ENCODE measurements at regions not wholly inside any gene's neighbourhood (a gene's known extent, or its start where the extent isn't known, plus 50 kb on each side); places are given as distances from the start of the nearest gene placed in this dataset.

DNA sequence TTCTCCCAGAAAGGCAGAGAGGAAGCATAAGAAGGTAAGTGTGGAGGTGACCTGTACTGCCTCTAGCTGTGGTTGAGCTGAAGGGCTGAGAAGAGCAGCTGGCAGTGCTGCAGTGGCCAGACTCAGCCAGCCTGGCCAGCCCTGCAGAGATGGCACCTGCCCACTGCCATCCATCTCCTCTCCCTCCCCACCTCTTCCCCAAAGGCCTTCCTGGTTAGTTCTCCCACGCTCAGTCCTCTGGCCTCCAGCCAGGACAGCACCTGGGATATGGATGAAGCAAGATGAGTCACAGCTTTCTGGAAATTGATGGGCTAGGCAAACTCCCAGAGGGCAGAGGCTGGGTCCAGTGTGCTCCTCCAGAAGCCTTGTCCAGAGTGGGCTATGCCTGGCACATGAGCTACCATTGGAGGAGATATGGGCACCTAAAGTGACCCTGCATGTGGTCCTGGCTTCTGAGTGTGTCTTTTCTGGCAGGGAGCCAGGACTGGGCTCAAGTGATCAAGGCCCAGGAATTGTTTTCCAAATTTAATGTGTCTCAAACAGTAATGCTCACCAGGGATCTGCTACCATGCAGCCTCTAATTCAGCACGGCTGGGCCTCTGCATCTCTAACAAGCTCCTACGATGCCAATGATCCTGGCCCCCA, 81.0 kb upstream of the CACUL1 start:
- no peak for DNase-seq (ENCODE audit: low read depth in 3 of 3)

- DNase-seq (ENCODE audit: low read depth in 3 of 3): no peak
Observed at GRCh38 chr10:118838364-118838763, 83.6 kb upstream of the CACUL1 start.

DNA sequence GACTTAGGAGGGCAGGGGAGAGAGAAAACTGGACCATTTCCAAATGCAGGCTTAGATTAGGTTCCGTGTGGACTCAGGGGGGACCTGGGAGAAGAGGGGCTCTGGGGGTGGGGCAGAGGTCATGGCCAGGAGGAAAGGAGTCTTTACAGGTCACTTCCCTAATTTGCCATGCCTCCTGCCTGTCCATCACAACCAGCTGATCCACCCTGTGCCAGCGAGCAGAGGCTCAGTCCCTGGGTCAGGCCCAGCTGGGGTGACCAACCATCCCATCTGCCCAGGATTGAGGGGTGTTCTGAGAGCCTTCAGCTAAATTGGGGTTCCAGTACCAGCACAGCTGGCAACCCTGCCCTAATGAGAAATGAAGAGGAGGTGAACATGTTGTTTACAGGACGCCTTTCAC, 84.6 kb upstream of the CACUL1 start:
- no peak for DNase-seq (ENCODE audit: low read depth in 3 of 3)

GRCh38 chr10:118840071-118840775, 85.5 kb upstream of the CACUL1 start:
- peak; percentile 12 to 76 (median 14) for DNase-seq (ENCODE audit: low read depth in 3 of 3)

GRCh38 chr10:118840776-118841468, 86.2 kb upstream of the CACUL1 start:
- no peak for DNase-seq (ENCODE audit: low read depth in 3 of 3)

- DNase-seq (ENCODE audit: low read depth in 3 of 3): no peak
Observed at GRCh38 chr10:118841881-118842605, 87.3 kb upstream of the CACUL1 start.

GRCh38 chr10:118842843-118843624, 88.3 kb upstream of the CACUL1 start:
- no peak for DNase-seq (ENCODE audit: low read depth in 3 of 3)

DNA sequence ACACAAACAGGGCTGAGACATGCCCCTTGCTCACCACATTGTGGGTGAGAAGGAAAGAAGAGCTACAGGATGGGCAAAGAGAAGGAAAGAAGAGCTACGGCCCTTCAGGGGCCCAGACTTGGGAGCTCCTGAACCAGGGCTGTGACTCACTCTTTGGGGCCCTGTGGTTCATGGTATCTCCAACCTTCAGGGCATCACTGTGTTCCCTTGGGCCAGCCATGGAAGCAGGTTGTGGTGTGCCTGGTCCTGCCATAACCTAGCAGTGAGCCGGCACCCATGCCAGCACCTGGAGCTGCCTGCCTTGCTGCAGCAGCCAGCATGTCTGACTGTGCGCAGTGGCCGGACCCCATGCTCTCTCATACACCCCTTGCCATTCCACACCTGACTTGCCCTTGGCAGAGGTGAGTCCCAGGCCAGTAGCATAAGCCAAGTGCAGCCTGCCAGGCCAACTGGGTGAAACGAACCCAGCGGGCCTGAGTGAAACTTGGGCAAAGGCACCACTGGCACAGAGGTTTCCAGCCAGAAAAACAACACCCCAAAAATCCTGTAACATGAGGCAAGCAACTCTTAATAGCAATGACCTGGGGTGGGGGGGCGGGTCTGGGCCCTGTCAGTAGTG, 89.0 kb upstream of the CACUL1 start:
- DNase-seq (ENCODE audit: low read depth in 3 of 3): no peak

- DNase-seq (ENCODE audit: low read depth in 3 of 3): no peak
Observed at GRCh38 chr10:118844731-118845521, 90.2 kb upstream of the CACUL1 start.

- DNase-seq (ENCODE audit: low read depth in 3 of 3): no peak
Observed at GRCh38 chr10:118845776-118846175, 91.0 kb upstream of the CACUL1 start.

- DNase-seq (ENCODE audit: low read depth in 3 of 3): peak; percentile 40 to 81 (median 48)
Observed at GRCh38 chr10:118850418-118851061, 95.8 kb upstream of the CACUL1 start.

GRCh38 chr10:118851062-118852035, 96.6 kb upstream of the CACUL1 start:
- no peak for DNase-seq (ENCODE audit: low read depth in 3 of 3)

DNA sequence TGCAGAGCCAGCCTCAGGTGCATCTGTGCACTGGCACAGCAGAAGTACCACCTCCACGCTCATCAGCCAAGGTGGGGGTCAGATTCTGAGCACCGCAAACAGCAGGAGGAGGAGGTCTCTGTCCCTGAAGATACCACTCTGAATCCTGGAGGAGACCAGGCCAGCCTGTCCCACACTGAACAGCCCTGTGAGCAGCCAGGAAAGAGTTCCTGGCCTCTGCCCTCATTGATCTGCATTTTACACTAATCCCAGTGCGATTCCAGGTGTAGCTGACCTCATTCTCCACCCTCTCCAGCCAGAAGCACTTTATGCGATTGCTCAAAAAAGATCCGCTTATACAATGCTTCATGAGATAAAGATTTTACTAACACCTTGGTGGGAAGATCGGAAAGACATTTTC, 99.1 kb upstream of the CACUL1 start:
- no peak for DNase-seq (ENCODE audit: low read depth in 3 of 3)

DNA sequence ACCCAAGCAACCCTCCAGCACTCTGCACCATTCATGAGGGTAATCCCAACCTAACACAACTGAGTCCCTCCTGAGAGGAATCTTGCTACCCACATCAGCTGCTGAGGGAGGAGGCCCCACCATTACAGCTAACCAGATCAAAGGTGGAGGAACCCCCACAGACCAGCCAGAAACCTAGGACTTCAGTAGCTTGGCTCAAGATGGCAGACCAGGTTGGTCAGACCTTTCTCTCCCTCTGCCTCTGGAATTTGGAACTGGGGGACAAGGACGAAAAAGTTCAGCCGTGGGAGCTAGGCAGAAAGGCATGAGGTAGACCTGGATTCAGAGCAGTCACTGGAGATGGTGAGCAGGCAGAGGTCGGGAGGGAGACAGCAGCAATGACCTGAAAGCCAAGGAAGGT, 101.3 kb upstream of the CACUL1 start:
- no peak for DNase-seq (ENCODE audit: low read depth in 3 of 3)

GRCh38 chr10:118865998-118866693, 111.4 kb upstream of the CACUL1 start:
- DNase-seq (ENCODE audit: low read depth in 3 of 3): no peak

DNA sequence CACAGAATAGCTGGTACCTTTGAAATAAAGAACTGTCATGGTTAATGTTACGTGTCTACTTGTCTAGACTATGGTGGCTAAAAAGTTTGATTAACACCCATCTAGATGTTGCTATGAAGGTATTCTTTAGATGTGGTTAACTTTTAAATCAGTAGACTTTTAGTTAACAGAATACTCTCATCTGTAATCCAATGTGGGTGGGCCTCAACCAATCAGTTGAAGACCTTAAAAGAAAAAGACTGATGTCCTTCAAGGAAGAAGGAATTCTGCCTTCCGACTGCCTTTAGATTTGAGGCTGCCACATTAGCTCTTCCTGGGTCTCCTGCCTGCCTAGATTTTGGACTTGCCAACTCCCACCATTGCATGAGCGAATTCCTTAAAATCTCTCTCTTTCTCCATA, 113.0 kb upstream of the CACUL1 start:
- DNase-seq (ENCODE audit: low read depth in 3 of 3): no peak

DNA sequence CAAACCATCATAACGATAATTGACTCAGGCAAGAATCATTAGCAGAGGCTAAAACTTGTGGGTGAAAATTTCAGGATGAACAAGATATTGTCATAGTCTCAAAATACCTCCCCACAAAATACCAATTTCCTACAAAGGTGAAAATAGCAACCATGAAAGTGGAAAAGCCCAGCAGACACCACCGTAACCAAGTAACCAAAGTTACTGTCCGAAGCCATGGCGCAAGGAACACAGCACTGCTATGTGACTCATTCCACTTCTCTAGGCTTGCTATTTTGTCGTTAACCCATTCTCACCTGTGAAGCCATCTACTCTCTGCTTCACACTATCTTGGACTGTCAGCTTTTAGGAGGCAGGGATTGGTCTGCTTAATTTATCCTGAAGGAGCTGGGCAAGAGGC, 113.8 kb upstream of the CACUL1 start:
- no peak for DNase-seq (ENCODE audit: low read depth in 3 of 3)
